HG02852 (cell line): ENCODE measurements at regions not wholly inside any gene's neighbourhood (a gene's known extent, or its start where the extent isn't known, plus 50 kb on each side); places are given as distances from the start of the nearest gene placed in this dataset.
A peak's percentile ranks its signal among the peaks of the same experiment; 100 is the strongest.
"Not testable (repeated sequence)": the region's sequence is repeated elsewhere in the genome, so short reads cannot be mapped to it uniquely, and the experiment has no call there.

Source experiments
- ATAC-seq: cut with Tn5 transposase; IDR thresholded peaks from one replicate; pipeline ENCODE4 v1.9.1; 2021; ENCODE audit warnings: mild to moderate bottlenecking, moderate library complexity; ENCODE audit not compliant: unreplicated experiment

GRCh38 chr4:45283352-45283751 lies 557.0 kb upstream of the GNPDA2 start:
- no peak for ATAC-seq

GRCh38 chr4:45280121-45280520 lies 553.8 kb upstream of the GNPDA2 start:
- ATAC-seq: no peak

- no peak for ATAC-seq
Measured at GRCh38 chr4:45275862-45276261, 549.5 kb upstream of the GNPDA2 start.

GRCh38 chr4:45248106-45248505 lies 521.8 kb upstream of the GNPDA2 start:
- not testable (repeated sequence) for ATAC-seq

DNA sequence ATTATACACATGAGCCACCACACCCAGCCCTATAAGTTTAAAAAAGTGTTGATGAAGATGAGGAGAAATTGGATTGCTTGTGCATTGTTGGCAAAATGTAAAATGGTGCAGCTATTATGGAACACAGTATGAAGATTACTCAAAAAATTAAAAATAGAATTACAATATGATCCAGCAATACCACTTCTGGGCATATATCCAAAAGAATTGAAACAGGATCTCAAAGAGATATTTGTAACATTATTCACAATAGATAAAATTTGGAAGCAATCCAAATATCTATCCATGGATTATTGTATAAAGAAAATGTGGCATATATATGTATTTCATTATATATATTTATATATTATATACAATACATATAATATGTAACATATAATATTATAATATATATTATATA lies 515.6 kb upstream of the GNPDA2 start:
- ATAC-seq: no peak

DNA sequence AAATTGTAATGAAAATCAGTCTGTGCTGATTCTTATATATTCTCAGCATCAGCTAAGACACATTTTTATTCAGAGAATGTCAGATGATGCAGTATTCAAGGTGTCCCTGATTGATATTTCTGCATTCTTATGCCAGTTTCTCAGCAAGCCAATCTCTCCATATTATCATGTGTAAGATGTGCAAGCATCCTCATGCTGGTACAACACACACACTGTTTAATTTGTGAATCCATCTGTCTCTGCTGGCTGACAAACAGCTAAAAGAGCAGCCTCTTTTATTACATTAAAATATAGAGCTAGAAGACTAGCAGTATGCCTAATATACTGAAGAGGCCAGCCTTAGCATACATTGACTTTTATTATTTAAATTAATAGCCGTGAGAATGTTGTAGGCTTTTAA lies 502.9 kb upstream of the GNPDA2 start:
- no peak for ATAC-seq

GRCh38 chr4:45215976-45216542 lies 489.7 kb upstream of the GNPDA2 start:
- no peak for ATAC-seq

DNA sequence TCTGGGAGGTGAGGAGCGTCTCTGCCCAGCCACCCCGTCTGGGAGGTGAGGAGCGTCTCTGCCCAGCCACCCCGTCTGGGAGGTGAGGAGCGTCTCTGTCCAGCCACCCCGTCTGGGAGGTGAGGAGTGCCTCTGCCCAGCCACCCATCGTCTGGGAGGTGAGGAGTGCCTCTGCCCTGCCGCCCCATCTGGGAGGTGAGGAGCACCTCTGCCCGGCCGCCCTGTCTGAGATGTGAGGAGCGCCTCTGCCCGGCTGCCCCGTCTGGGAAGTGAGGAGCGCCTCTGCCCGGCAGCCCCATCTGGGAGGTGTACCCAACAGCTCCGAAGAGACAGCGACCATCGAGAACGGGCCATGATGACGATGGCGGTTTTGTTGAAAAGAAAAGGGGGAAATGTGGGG lies 482.1 kb upstream of the GNPDA2 start:
- not testable (repeated sequence) for ATAC-seq

DNA sequence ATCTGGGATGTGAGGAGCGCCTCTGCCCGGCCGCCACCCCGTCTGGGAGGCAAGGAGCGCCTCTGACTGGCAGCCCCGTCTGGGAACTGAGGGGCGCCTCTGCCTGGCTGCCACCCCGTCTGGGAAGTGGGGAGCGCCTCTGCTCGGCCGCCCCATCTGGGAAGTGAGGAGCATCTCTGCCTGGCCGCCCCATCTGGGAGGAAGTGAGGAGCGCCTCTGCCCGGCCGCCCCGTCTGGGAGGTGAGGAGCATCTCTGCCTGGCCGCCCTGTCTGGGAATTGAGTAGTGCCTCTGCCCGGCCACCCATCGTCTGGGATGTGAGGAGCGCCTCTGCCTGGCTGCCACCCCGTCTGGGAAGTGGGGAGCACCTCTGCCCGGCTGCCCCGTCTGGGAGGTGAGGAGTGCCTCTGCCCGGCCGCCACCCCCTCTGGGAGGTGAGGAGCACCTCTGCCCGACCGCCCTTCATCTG lies 481.5 kb upstream of the GNPDA2 start:
- ATAC-seq: not testable (repeated sequence)

DNA sequence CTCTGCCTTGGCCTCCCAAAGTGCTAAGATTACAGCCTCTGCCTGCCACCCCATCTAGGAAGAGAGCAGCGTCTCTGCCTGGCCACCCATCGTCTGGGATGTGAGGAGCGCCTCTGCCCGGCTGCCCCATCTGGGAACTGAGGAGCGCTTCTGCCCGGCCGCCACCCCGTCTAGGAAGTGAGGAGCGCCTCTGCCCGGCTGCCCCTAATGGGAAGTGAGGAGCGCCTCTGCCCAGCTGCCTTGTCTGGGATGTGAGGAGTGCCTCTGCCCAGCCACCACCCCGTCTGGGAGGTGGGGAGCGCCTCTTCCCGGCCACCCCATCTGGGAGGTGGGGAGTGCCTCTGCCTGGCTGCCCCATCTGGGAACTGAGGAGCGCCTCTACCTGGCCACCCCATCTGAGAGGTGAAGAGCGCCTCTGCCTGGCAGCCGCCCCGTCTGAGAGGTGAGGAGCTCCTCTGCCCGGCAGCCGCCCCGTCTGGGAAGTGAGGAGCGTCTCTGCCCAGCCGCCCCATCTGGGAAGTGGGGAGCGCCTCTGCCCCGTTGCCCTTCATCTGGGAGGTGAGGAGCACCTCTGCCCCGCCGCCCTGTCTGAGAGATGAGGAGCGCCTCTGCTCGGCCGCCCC lies 481.0 kb upstream of the GNPDA2 start:
- not testable (repeated sequence) for ATAC-seq

DNA sequence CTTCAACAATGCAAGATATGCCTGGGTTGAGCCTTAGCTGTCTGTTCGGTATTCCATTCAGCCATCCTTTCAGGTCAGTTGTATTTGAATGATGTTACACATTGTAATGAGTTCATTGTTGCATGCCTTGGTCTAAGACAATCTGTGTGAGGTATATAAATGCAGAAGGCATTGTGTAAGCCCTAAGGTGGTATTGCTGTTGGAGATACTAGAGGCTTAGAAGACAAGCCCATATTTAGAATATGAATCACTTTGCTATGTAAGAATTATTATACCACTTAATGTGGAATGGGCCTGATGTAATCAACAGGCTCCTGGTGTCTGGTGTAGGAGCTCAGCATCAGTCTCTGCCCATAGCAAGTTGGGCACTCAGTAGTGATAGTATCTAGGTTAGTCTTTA lies 473.4 kb upstream of the GNPDA2 start:
- no peak for ATAC-seq

GRCh38 chr4:45188501-45188900 lies 462.1 kb upstream of the GNPDA2 start:
- ATAC-seq: no peak

DNA sequence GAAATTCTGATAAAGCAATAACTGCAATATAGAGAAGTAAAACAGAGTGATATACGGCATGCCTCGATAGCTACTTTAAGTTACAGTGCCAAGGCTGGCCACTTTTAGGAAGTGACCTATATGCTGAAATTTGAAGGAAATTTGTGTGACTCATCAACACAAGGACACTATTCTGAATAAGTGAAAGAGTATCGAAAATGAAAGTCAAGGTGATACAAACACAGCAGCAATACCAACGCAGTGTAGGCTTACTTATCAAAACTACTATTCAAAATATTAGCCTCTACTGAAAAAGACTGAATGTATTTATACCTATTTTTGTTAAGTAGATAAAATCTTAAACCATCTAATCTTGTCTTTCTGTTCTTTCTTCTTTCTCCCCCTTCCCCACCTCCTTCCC lies 459.9 kb upstream of the GNPDA2 start:
- no peak for ATAC-seq

- no peak for ATAC-seq
Measured at GRCh38 chr4:45183905-45184304, 457.5 kb upstream of the GNPDA2 start.

- no peak for ATAC-seq
Measured at GRCh38 chr4:45172636-45173035, 446.3 kb upstream of the GNPDA2 start.

DNA sequence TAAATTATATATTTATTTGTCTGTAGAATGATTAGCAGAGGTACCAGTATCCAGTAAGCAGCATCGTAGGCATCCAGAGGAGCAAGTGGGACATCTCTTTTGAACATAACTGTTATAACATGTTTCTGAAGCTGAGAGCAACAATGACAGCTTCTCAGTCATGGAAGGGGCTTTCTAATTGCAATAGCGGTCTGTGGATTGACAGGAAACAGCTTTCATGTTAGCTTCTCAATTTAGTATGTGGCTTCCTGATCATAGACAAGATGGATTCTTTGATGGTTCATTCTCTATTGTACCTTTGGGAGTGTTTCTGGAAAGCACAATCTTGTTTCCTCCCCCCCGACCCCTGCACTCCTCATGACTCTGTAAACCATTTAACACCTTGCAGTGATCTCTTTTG lies 434.6 kb upstream of the GNPDA2 start:
- ATAC-seq: no peak

GRCh38 chr4:45155081-45155777 lies 428.9 kb upstream of the GNPDA2 start:
- ATAC-seq: no peak

DNA sequence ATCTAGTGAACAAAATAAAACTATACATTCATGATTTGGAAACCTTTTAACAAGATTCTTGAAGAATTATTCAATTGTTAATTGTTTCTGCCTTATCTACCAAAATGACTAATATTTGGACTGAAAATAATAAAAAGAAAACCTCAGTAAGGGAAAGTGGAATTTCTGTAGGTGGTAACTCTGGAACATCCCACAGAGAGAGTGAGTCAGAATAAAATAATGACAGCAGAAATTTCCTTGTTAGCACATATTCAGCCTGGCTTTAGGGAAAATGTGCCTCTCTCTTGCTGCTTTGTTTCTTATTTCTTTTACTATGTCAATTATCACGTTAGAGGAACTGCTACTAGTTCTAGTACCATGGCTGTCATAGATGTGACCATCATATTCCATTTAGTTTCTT lies 421.5 kb upstream of the GNPDA2 start:
- ATAC-seq: no peak

DNA sequence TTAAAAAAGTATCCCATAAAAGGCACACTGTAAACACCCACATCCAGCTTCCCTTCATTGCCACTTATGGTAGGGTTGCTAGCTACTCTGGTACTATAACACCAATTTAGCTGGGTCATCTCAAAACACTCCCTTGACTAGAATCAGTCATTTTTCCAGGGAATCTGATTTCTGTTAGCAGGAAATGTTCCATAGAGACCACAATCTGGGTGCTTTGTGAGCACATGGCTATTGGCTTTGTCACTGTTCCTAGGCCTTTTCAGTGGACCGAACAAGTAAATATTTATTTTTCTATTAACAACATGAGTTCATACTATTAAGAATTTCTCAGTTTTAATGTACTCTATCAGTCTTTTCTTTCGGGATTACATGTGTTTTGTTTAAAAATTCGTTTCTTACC lies 404.7 kb upstream of the GNPDA2 start:
- ATAC-seq: no peak

DNA sequence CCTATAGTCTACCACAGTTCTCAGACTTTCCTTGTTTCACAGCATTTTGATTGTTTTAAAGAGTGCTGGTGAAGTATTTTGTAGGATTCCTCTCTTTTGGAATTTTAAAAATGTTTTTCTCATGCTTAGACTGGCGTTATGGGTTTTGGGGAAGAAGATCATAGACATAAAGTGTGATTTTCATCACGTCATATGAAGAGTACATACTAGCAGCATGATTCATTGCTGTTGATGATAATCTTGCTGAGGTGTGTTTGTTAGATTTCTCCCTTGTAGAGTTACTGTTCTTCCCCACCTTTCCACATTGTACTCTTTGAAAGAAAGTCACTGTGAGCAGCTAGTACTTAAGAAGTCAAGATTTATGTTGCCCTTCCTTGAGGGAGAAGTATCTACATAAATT lies 396.1 kb upstream of the GNPDA2 start:
- ATAC-seq: no peak

DNA sequence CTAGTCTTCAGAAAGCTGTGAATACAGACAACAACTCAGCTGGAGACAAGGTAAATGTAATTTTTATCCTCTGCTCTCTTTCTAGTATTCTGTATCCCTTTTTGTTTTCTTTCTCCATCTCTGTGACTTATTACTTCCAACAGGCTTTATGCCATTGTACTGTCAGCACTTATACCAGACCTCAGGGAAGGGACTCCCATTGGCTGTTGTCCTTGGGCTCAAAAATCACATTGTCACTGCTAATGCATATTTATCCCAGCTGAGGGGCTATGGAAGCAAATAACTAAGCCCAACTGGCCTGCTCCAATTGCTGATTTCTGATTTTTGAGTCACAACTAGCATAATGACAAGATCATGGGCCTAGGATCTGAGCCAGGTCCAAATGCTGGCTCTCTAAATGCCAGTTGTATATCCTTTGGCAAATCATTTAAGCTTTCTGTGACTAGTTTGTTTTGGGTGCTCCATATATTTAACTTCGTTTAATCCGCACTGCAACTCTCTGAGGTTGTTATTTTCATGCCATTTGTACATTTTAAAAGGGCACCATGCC lies 395.1 kb upstream of the GNPDA2 start:
- ATAC-seq: no peak

DNA sequence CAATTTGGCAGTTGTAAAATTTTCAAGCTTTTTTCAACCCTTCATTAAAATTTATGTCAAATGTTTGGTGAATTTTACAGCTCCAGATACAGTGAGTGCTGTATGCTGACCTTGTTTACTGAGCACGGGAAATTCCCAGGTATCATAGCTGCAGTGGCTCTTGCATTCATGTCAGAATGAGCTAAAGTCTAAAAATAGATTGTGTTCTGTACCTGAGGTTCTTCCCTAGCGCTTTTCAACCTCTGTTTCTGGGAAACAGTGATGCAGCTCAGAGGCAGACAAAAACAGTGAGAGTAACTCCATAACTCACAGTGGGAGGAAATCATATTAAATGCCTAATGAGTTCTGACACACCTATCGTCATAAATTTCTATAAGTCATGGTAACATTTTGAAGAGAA lies 393.8 kb upstream of the GNPDA2 start:
- peak; percentile 95 for ATAC-seq
